Fibroblast of lung (primary cell): ENCODE measurements at regions not wholly inside any gene's neighbourhood (a gene's known extent, or its start where the extent isn't known, plus 50 kb on each side); places are given as distances from the start of the nearest gene placed in this dataset.

Experiments used
- DNase-seq, 2 donors: peaks; one replicate each; pipeline versions ENCODE4 v3.0.0 to v3.0.0-alpha.2; 2010; ENCODE audit warnings: low read depth in 2 of 2
- H2AFZ ChIP-seq: 2 replicates; pipeline ENCODE4 v1.5.1; 2012; ENCODE audit warnings: low read length, control low read depth, inconsistent platforms
- H3K27ac ChIP-seq: 2 replicates; pipeline ENCODE4 v1.5.1; 2011; ENCODE audit warnings: low read length, control low read depth; ENCODE audit not compliant: insufficient read depth
- H3K27me3 ChIP-seq: 2 replicates; pipeline ENCODE4 v1.5.1; 2011; ENCODE audit warnings: mild to moderate bottlenecking, low read length; ENCODE audit not compliant: control insufficient read depth, insufficient read depth
- H3K36me3 ChIP-seq: 2 replicates; pipeline ENCODE4 v1.5.1; 2011; ENCODE audit warnings: low read length; ENCODE audit not compliant: control insufficient read depth, insufficient read depth
- H3K4me1 ChIP-seq: 2 replicates; pipeline ENCODE4 v1.5.1; 2011; ENCODE audit warnings: low read length; ENCODE audit not compliant: control insufficient read depth, insufficient read depth; ENCODE audit errors: extremely low read depth
- H3K4me2 ChIP-seq: 2 replicates; pipeline ENCODE4 v1.5.1; 2011; ENCODE audit warnings: low read length, control low read depth; ENCODE audit not compliant: insufficient read depth; ENCODE audit errors: extremely low read depth
- H3K4me3 ChIP-seq, 4 experiments: fragments of 200-600 bp in 1 of 4; sonication (generic) in 1 of 4; replicated peaks in 1 of 4; 2 replicates each; pipeline ENCODE4 v1.5.1; 2011 to 2016; ENCODE audit warnings: low read length in 4 of 4, low read depth in 3 of 4, mild to moderate bottlenecking in 3 of 4, control low read depth in 2 of 4, inconsistent platforms in 1 of 4, mixed read lengths in 1 of 4; ENCODE audit not compliant: insufficient read depth in 1 of 4; ENCODE audit errors: control extremely low read depth in 1 of 4
- H3K79me2 ChIP-seq: 2 replicates; pipeline ENCODE4 v1.5.1; 2012; ENCODE audit warnings: mild to moderate bottlenecking, low read length, inconsistent platforms; ENCODE audit not compliant: control insufficient read depth, insufficient read depth
- H3K9ac ChIP-seq: 2 replicates; pipeline ENCODE4 v1.5.1; 2011; ENCODE audit warnings: mild to moderate bottlenecking, low read length, control low read depth; ENCODE audit not compliant: insufficient read depth
- H3K9me3 ChIP-seq: 2 replicates; pipeline ENCODE4 v1.5.1; 2012; ENCODE audit warnings: low read depth, low read length; ENCODE audit not compliant: control insufficient read depth, insufficient read depth
- H4K20me1 ChIP-seq: 2 replicates; pipeline ENCODE4 v1.5.1; 2011; ENCODE audit warnings: low read length; ENCODE audit not compliant: control insufficient read depth, insufficient read depth; ENCODE audit errors: extremely low read depth
- CTCF ChIP-seq, 2 donors: IDR thresholded peaks in 1 of 2; conservative IDR thresholded peaks in 1 of 2; 1 replicate in 1 of 2; 2 replicates in 1 of 2; pipeline ENCODE4 v1.5.1; 2011 to 2012; ENCODE audit warnings: low read length in 2 of 2, control low read depth in 1 of 2, inconsistent platforms in 1 of 2, low read depth in 1 of 2, mild to moderate bottlenecking in 1 of 2
- EZH2 ChIP-seq: IDR thresholded peaks from 2 replicates; pipeline ENCODE4 v1.5.1; 2012; ENCODE audit warnings: low read length, control low read depth, mild to moderate bottlenecking; ENCODE audit errors: missing control alignments

GRCh38 chr5:145681216-145681615 lies 153.9 kb downstream of the PRELID2 start:
- Histone ChIP-seq H3K79me2 (no peaks in the 10 kb centered on the region), H3K36me3 (no peaks in the 10 kb centered on the region), H3K4me1 (no peaks in the 10 kb centered on the region), H3K4me2 (no peak overlapping the region), H4K20me1 (no peaks in the 10 kb centered on the region), H3K27ac (no peak overlapping the region), H3K4me3 (no peak overlapping the region), H3K9ac (no peak overlapping the region), H2AFZ (no peak overlapping the region), H3K9me3 (no peaks in the 10 kb centered on the region), H3K27me3 (no peaks in the 10 kb centered on the region)
- no peak for DNase-seq
- TF ChIP-seq CTCF (conservative IDR thresholded peaks at IDR 0.05 in 1 of 2, IDR thresholded peaks at IDR 0.05 in 1 of 2; ENCODE audit: low read depth in 1 of 2, low read length in 2 of 2): no peak
- no peak for TF ChIP-seq EZH2

GRCh38 chr5:145680767-145681166 lies 154.4 kb downstream of the PRELID2 start:
- H3K36me3 ChIP-seq: no peaks in the 10 kb centered on the region
- no peak for TF ChIP-seq CTCF (conservative IDR thresholded peaks at IDR 0.05 in 1 of 2, IDR thresholded peaks at IDR 0.05 in 1 of 2; ENCODE audit: low read depth in 1 of 2, low read length in 2 of 2)
- no peak for TF ChIP-seq EZH2
- H3K9me3 ChIP-seq: no peaks in the 10 kb centered on the region

GRCh38 chr5:145680169-145680568 lies 155.0 kb downstream of the PRELID2 start:
- no peak for DNase-seq
- H3K27ac ChIP-seq: no peak overlapping the region
- H3K79me2 ChIP-seq: no peaks in the 10 kb centered on the region
- no peak overlapping the region for H3K4me2 ChIP-seq
- no peak overlapping the region for H3K9ac ChIP-seq
- H3K36me3 ChIP-seq: no peaks in the 10 kb centered on the region
- no peaks in the 10 kb centered on the region for H4K20me1 ChIP-seq
- H3K4me1 ChIP-seq: no peaks in the 10 kb centered on the region
- no peaks in the 10 kb centered on the region for H3K27me3 ChIP-seq
- TF ChIP-seq EZH2: no peak
- peak in 1 of 2 donors; percentile 7 for TF ChIP-seq CTCF (conservative IDR thresholded peaks at IDR 0.05 in 1 of 2, IDR thresholded peaks at IDR 0.05 in 1 of 2; ENCODE audit: low read depth in 1 of 2, low read length in 2 of 2)
- no peaks in the 10 kb centered on the region for H3K9me3 ChIP-seq
- no peak overlapping the region for H3K4me3 ChIP-seq
- H2AFZ ChIP-seq: no peak overlapping the region

More at GRCh38 chr5:145680767-145681166, 154.4 kb downstream of the PRELID2 start:
- peak overlapping the region; percentile 9 for H3K4me2 ChIP-seq
- no peak overlapping the region for H3K9ac ChIP-seq
- H3K4me3 ChIP-seq: no peak overlapping the region
- no peaks in the 10 kb centered on the region for H3K4me1 ChIP-seq
- peak overlapping the region; percentile 27 for H2AFZ ChIP-seq
- no peaks in the 10 kb centered on the region for H4K20me1 ChIP-seq
- H3K27ac ChIP-seq: no peak overlapping the region
- H3K79me2 ChIP-seq: no peaks in the 10 kb centered on the region
- no peaks in the 10 kb centered on the region for H3K27me3 ChIP-seq
- DNase-seq: no peak
